Thyroid gland (tissue), 4 donors: ENCODE measurements at regions not wholly inside any gene's neighbourhood (a gene's known extent, or its start where the extent isn't known, plus 50 kb on each side); places are given as distances from the start of the nearest gene placed in this dataset.
"Not testable (repeated sequence)": the region's sequence is repeated elsewhere in the genome, so short reads cannot be mapped to it uniquely, and the experiment has no call there.

Source experiments
- CTCF ChIP-seq, 6 experiments: fragments of 200-600 bp in 3 of 6; fragments of 450-650 bp in 3 of 6; sonication (generic) in 3 of 6; IDR thresholded peaks; one replicate each; pipeline ENCODE4 v1.5.1; 2016 to 2019; ENCODE audit warnings: antibody characterized with exemption in 6 of 6, mild to moderate bottlenecking in 2 of 6, inconsistent platforms in 1 of 6, moderate library complexity in 1 of 6
- POLR2A ChIP-seq, 2 donors: fragments of 450-650 bp; IDR thresholded peaks; one replicate each; pipeline ENCODE4 v1.6.1; 2017; ENCODE audit warnings: antibody characterized with exemption in 2 of 2, mild to moderate bottlenecking in 2 of 2, moderate library complexity in 1 of 2

GRCh38 chr6:60574723-60575122, 1711.3 kb downstream of the KHDRBS2 start:
- TF ChIP-seq CTCF, POLR2A (IDR thresholded peaks at IDR 0.05): not testable (repeated sequence)
